ENCODE measurements at regions not wholly inside any gene's neighbourhood (a gene's known extent, or its start where the extent isn't known, plus 50 kb on each side); places are given as distances from the start of the nearest gene placed in this dataset.

DNA sequence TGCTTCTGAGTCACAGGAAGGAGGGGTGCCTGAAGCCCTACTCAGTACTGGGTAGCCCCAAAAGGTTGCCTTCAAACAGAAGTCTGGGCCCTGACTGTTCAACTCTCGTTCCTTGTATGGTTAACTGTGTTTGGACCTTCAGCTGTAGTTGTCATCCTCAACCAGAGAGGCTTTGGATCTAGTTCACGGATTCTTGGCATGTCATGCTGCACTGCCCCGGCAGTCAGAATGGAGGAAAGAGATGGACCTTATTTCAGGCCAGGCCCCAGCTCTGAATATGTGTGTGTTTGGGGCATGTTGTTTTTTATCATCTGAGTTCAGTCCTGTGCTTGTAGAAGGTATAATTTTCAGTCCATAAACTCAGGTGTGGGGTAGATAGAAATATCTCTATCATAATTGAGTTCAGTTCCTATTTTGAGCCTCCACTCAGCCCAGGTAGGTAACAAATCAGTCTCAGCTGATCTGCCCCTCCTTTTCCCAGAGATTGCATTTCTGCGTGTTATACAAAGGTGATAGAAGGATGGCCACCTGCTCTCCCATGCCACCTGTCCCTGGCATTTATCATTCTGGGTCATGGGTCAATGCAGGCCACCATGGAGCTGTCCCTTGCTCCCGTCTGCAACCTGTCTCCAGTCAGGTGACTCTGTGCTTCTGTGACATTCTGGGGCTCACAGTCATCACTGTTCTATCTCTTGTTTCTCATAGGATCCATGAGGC, 127.5 kb upstream of the CPEB4 start:
- no peak overlapping the region for H3K9ac ChIP-seq (ENCODE audit: low read depth, low read length)
- H3K27ac ChIP-seq (ENCODE audit: low read length) = no peak overlapping the region
- no peaks in the 10 kb centered on the region for H3K36me3 ChIP-seq (ENCODE audit: insufficient read depth, low read depth, low read length)
- no peak overlapping the region for H3K4me3 ChIP-seq (ENCODE audit: low read length)
- H3K9me3 ChIP-seq (ENCODE audit: insufficient read depth, low read depth, low read length) = no peaks in the 10 kb centered on the region
- peaks cover 8% of the 10 kb centered on the region for H3K4me1 ChIP-seq (ENCODE audit: insufficient read depth, low read length)
- no peaks in the 10 kb centered on the region for H3K27me3 ChIP-seq (ENCODE audit: insufficient read depth, low read length)

DNA sequence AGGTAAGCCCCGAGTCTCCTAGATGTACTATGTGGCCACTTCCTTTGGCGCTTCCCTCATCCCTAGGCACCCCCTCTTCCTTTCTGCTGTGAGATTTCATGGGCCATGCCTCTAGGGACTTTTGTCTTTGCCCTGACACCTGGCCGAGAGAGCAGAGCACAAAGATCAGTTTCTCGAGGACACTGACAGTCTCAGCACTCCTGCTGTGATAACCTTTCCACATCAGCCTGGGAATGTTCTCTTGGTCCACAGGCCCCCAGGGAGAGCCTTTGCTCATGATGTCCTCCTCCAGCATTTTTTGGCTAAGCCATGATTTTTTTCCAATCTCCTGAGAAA, 127.0 kb upstream of the CPEB4 start:
- H3K4me3 ChIP-seq (ENCODE audit: low read length) = no peak overlapping the region
- H3K4me1 ChIP-seq (ENCODE audit: insufficient read depth, low read length) = peaks cover 8% of the 10 kb centered on the region
- no peak overlapping the region for H3K9ac ChIP-seq (ENCODE audit: low read depth, low read length)
- no peak overlapping the region for H3K27ac ChIP-seq (ENCODE audit: low read length)
- no peaks in the 10 kb centered on the region for H3K9me3 ChIP-seq (ENCODE audit: insufficient read depth, low read depth, low read length)
- no peaks in the 10 kb centered on the region for H3K27me3 ChIP-seq (ENCODE audit: insufficient read depth, low read length)
- H3K36me3 ChIP-seq (ENCODE audit: insufficient read depth, low read depth, low read length) = no peaks in the 10 kb centered on the region

DNA sequence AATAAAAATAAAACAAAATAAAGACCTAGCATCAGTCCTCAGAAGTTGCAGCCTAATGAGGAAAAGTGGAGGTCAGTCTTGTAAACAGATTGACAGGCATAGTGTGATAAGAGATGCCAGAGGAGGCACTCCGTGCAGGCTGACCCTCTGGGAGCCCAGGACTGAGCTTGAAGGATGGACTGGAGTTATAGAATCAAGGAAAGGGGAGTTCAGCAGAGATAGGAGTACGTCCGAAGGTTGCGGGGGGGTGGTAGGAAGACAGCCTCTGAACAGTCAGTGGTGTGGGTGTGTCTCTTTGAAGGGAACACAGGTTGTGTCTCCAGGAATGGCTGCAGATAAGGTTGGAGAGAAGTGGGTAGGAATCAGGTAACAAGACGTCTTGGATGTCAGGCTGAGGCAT, 126.1 kb upstream of the CPEB4 start:
- peaks cover 8% of the 10 kb centered on the region for H3K4me1 ChIP-seq (ENCODE audit: insufficient read depth, low read length)
- H3K4me3 ChIP-seq (ENCODE audit: low read length) = no peak overlapping the region
- no peaks in the 10 kb centered on the region for H3K9me3 ChIP-seq (ENCODE audit: insufficient read depth, low read depth, low read length)
- no peak overlapping the region for H3K9ac ChIP-seq (ENCODE audit: low read depth, low read length)
- H3K27me3 ChIP-seq (ENCODE audit: insufficient read depth, low read length) = no peaks in the 10 kb centered on the region
- no peak overlapping the region for H3K27ac ChIP-seq (ENCODE audit: low read length)
- H3K36me3 ChIP-seq (ENCODE audit: insufficient read depth, low read depth, low read length) = no peaks in the 10 kb centered on the region

DNA sequence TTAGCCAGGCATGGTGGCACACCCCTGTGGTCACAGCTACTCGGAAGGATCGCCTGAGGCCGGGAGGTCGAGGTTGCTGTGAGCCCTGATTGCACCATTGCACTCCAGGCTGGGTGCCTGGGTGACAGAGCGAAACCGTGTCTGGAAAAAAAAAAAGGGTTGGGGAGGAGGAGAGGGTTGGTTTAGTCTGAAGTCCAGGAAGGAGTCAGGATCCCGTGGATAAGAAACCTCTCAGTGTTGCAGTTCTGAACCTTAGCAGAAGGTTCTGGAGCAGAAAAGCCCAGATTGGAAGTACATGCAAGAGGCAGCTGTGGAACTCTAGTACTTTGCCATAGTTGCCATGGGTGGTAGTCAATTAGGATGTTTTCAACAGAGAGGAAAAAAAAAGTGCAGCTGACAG, 125.2 kb upstream of the CPEB4 start:
- Histone ChIP-seq H3K27me3 (ENCODE audit: insufficient read depth, low read length) (no peaks in the 10 kb centered on the region), H3K4me1 (ENCODE audit: insufficient read depth, low read length) (peaks cover 8% of the 10 kb centered on the region), H3K9me3 (ENCODE audit: insufficient read depth, low read depth, low read length) (no peaks in the 10 kb centered on the region), H3K27ac (ENCODE audit: low read length) (no peak overlapping the region), H3K36me3 (ENCODE audit: insufficient read depth, low read depth, low read length) (no peaks in the 10 kb centered on the region), H3K9ac (ENCODE audit: low read depth, low read length) (no peak overlapping the region), H3K4me3 (ENCODE audit: low read length) (no peak overlapping the region)

DNA sequence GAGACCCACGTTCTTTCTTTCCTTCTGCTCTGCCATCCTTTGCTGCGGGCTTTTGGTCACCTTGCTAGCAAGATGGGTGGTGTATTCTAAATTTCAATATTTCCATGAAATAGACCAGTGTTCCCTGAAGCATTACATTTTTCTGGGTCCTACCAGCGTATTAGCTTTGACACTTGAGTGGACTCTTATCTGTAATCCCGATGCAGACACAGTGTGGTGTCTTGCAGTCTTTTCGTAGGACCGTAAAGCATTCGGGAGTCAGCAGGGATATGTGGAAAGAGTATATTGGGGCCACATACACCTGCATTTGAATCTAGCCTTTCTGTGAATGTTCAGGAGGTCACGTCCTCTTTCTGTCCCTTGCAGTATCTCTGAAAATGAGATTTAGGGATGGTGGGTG, 124.7 kb upstream of the CPEB4 start:
- Histone ChIP-seq H3K27ac (ENCODE audit: low read length) (no peak overlapping the region), H3K4me3 (ENCODE audit: low read length) (no peak overlapping the region), H3K9ac (ENCODE audit: low read depth, low read length) (no peak overlapping the region), H3K4me1 (ENCODE audit: insufficient read depth, low read length) (peaks cover 8% of the 10 kb centered on the region), H3K36me3 (ENCODE audit: insufficient read depth, low read depth, low read length) (no peaks in the 10 kb centered on the region), H3K9me3 (ENCODE audit: insufficient read depth, low read depth, low read length) (no peaks in the 10 kb centered on the region), H3K27me3 (ENCODE audit: insufficient read depth, low read length) (no peaks in the 10 kb centered on the region)

DNA sequence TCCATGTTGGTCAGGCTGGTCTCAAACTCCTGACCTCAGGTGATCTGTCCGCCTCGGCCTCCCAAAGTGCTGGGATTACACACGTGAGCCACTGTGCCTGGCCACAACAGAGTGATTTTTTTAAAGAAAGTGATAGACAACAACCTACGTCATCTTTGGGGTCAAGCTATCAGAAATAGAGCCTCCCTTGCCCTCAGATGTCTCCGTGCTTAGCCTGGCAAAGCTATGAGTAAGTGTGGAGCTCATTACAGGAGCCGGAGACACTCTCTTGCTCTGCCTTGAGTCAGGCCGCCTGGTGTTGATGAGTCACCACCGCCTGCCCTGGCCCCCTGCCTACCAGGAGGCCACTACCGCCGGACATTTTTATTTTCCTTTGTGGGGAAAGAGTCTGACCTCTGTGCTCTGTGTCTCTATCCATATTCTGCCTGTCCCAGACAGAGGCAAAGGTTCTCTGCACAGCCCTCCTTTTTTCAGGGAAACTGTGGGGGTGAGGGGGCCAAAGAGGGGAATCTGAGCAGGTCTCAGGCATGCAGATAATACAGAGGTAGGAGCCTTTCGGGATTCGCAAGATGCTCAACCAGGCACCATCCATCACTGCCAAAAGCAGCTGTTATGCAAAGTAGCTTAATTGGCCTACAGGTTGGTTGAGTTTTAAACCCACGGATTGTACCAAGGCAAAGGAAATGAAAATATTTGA, 123.7 kb upstream of the CPEB4 start:
- Histone ChIP-seq H3K27me3 (ENCODE audit: insufficient read depth, low read length) (no peaks in the 10 kb centered on the region), H3K27ac (ENCODE audit: low read length) (no peak overlapping the region), H3K9me3 (ENCODE audit: insufficient read depth, low read depth, low read length) (no peaks in the 10 kb centered on the region), H3K36me3 (ENCODE audit: insufficient read depth, low read depth, low read length) (no peaks in the 10 kb centered on the region), H3K4me1 (ENCODE audit: insufficient read depth, low read length) (peaks cover 8% of the 10 kb centered on the region), H3K4me3 (ENCODE audit: low read length) (no peak overlapping the region), H3K9ac (ENCODE audit: low read depth, low read length) (peak overlapping the region; percentile 59; the same call in 1 of the 2 replicates)

DNA sequence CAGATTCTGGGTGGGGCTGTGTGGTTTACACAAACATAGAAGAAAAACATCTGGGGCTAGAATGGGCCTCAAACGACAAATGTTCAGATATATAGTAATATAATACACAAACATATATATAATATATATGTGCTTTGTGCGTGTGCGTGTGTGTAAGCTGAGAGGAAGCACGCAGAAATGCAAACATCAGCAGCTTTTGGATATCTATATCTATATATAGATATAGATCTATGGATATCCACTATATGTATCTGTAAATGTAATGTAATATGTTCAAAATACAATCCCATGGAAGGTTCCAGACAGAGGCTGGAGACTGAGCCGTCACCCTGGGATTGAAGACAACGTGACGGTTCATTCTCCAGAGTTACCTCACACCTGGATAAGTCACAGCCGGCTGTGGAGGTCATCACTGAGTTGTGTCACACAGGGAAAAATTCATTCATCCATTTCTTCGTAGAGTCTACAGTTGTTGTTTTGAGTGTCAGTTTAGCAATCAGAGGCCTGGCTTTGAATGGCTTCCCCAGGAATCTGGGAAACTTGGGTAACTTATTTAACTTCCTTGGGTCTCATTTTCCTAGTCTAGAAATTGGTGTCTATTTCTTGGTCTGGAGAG, 123.0 kb upstream of the CPEB4 start:
- H3K9me3 ChIP-seq (ENCODE audit: insufficient read depth, low read depth, low read length) = no peaks in the 10 kb centered on the region
- H3K4me3 ChIP-seq (ENCODE audit: low read length) = no peak overlapping the region
- no peaks in the 10 kb centered on the region for H3K36me3 ChIP-seq (ENCODE audit: insufficient read depth, low read depth, low read length)
- peak overlapping the region; percentile 59; the same call in 1 of the 2 replicates for H3K9ac ChIP-seq (ENCODE audit: low read depth, low read length)
- H3K27me3 ChIP-seq (ENCODE audit: insufficient read depth, low read length) = no peaks in the 10 kb centered on the region
- H3K4me1 ChIP-seq (ENCODE audit: insufficient read depth, low read length) = peaks cover 8% of the 10 kb centered on the region
- H3K27ac ChIP-seq (ENCODE audit: low read length) = no peak overlapping the region

DNA sequence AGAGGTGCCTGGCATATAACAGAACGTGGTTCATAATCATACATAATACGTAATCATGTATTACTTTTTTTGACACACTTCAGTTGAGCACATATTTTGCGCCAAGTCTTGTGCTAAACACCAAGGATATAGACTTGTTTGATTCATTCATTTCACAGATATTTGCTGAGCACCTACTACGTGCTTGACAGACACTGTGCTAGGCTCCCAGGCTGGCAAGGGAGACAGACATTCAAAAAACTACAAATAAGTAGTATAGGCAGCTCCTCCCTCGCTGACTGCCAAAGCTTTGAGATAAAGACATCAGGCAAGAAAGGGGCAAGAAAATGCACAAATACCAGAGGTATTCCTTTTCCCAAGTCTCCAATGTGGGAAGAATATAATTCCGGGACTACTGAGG, 122.5 kb upstream of the CPEB4 start:
- H3K4me3 ChIP-seq (ENCODE audit: low read length) = no peak overlapping the region
- H3K27ac ChIP-seq (ENCODE audit: low read length) = no peak overlapping the region

DNA sequence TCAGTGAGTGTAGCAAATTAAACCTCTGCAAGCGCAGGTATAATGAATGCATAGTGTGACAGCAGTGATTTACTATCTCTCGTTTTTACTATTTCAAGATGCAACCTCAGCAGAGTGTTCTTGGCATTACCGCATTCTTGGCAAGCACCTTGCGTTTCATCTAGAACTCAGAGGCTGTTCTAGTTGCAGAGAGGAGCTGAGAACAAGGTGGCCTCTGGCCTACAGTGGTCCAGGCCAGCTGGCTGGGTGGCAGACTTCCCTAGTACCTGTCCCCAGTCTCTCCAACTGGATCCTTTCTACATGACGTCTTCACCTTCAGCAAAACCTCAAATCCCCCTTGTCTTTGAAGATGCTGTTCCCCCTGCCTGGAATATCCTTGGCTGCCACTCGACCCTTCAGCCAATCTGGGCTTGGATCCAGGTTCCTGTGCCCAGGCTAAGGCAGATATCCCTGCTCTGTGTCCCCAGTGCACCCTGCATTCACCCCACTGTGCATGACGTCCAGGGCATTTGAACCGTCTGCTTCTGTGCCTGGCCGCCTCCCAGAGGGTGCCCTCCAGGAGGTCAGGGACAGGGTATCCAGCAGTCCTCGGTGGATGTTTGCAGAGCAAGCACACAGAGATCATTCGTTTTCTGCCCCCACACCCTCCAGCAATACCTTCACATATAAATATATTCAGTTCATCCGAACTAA, 120.4 kb upstream of the CPEB4 start:
- Histone ChIP-seq H3K27ac (ENCODE audit: low read length) (no peak overlapping the region), H3K4me3 (ENCODE audit: low read length) (no peak overlapping the region), H3K9me3 (ENCODE audit: insufficient read depth, low read depth, low read length) (no peaks in the 10 kb centered on the region), H3K36me3 (ENCODE audit: insufficient read depth, low read depth, low read length) (no peaks in the 10 kb centered on the region), H3K9ac (ENCODE audit: low read depth, low read length) (no peak overlapping the region), H3K27me3 (ENCODE audit: insufficient read depth, low read length) (0 out of 2 replicates have a peak, but pooled peaks cover 5% of the 10 kb centered on the region), H3K4me1 (ENCODE audit: insufficient read depth, low read length) (peaks cover 13% of the 10 kb centered on the region)

More for the DNA sequence above, 122.5 kb upstream of the CPEB4 start:
- H3K4me1 ChIP-seq (ENCODE audit: insufficient read depth, low read length) = peaks cover 8% of the 10 kb centered on the region
- no peaks in the 10 kb centered on the region for H3K27me3 ChIP-seq (ENCODE audit: insufficient read depth, low read length)
- no peak overlapping the region for H3K9ac ChIP-seq (ENCODE audit: low read depth, low read length)
- no peaks in the 10 kb centered on the region for H3K9me3 ChIP-seq (ENCODE audit: insufficient read depth, low read depth, low read length)
- H3K36me3 ChIP-seq (ENCODE audit: insufficient read depth, low read depth, low read length) = no peaks in the 10 kb centered on the region

DNA sequence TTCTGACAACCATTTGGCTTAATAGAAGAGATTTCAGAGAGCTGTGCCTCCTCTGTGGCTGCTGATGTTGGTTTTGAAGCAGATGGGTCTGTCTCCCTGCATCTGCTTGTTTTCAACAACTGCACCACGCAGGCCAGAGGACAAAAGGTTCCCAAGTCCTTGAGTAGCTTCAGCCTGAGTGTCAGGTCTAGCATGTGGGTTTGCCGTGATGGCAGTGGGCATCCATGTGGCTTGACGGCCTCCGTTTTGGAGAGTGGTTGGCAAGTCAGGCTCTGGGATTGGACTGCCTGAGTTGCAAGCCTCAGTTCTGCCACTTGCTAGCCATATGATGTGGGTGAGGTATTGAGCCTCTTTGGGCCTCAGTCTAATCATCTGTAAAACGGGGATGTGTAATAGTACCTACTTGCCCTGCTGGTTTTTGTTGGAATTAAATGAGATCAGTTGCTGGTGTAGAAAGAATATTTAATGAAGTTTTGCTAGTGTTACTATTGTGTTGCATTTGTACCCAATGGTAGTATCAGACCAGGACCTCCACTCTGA, 119.8 kb upstream of the CPEB4 start:
- no peak overlapping the region for H3K27ac ChIP-seq (ENCODE audit: low read length)

DNA sequence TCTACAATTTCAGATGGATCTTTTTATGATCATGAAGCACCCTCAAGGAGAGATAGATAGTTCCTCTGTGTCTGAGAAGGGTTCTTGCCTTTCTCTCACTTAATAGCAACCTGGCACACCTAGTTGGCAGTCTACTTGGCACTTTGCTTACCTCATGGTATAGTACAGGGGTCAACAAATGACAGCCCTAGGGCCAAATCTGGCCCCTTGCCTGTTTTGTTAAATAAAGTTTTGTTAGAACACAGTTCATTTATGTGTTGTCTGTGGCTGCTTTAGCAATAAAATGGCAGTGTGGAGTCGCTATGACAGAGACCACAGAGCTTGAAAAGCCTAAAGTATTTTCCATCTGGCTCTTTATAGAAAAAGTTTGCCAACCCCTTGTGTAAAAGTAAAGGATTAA, 119.3 kb upstream of the CPEB4 start:
- H3K4me1 ChIP-seq (ENCODE audit: insufficient read depth, low read length) = peaks cover 13% of the 10 kb centered on the region
- H3K9ac ChIP-seq (ENCODE audit: low read depth, low read length) = no peak overlapping the region
- H3K9me3 ChIP-seq (ENCODE audit: insufficient read depth, low read depth, low read length) = no peaks in the 10 kb centered on the region
- H3K27ac ChIP-seq (ENCODE audit: low read length) = no peak overlapping the region
- H3K27me3 ChIP-seq (ENCODE audit: insufficient read depth, low read length) = 0 out of 2 replicates have a peak, but pooled peaks cover 5% of the 10 kb centered on the region
- no peak overlapping the region for H3K4me3 ChIP-seq (ENCODE audit: low read length)
- H3K36me3 ChIP-seq (ENCODE audit: insufficient read depth, low read depth, low read length) = no peaks in the 10 kb centered on the region

More for the DNA sequence above, 119.8 kb upstream of the CPEB4 start:
- Histone ChIP-seq H3K4me1 (ENCODE audit: insufficient read depth, low read length) (peaks cover 13% of the 10 kb centered on the region), H3K9ac (ENCODE audit: low read depth, low read length) (no peak overlapping the region), H3K27me3 (ENCODE audit: insufficient read depth, low read length) (0 out of 2 replicates have a peak, but pooled peaks cover 5% of the 10 kb centered on the region), H3K4me3 (ENCODE audit: low read length) (no peak overlapping the region), H3K9me3 (ENCODE audit: insufficient read depth, low read depth, low read length) (no peaks in the 10 kb centered on the region), H3K36me3 (ENCODE audit: insufficient read depth, low read depth, low read length) (no peaks in the 10 kb centered on the region)
